ENCODE measurements at regions not wholly inside any gene's neighbourhood (a gene's known extent, or its start where the extent isn't known, plus 50 kb on each side); places are given as distances from the start of the nearest gene placed in this dataset.

GRCh38 chr11:130636722-130637464, 188.4 kb downstream of the ADAMTS15 start (continued):
- TF ChIP-seq, protein P1, sequence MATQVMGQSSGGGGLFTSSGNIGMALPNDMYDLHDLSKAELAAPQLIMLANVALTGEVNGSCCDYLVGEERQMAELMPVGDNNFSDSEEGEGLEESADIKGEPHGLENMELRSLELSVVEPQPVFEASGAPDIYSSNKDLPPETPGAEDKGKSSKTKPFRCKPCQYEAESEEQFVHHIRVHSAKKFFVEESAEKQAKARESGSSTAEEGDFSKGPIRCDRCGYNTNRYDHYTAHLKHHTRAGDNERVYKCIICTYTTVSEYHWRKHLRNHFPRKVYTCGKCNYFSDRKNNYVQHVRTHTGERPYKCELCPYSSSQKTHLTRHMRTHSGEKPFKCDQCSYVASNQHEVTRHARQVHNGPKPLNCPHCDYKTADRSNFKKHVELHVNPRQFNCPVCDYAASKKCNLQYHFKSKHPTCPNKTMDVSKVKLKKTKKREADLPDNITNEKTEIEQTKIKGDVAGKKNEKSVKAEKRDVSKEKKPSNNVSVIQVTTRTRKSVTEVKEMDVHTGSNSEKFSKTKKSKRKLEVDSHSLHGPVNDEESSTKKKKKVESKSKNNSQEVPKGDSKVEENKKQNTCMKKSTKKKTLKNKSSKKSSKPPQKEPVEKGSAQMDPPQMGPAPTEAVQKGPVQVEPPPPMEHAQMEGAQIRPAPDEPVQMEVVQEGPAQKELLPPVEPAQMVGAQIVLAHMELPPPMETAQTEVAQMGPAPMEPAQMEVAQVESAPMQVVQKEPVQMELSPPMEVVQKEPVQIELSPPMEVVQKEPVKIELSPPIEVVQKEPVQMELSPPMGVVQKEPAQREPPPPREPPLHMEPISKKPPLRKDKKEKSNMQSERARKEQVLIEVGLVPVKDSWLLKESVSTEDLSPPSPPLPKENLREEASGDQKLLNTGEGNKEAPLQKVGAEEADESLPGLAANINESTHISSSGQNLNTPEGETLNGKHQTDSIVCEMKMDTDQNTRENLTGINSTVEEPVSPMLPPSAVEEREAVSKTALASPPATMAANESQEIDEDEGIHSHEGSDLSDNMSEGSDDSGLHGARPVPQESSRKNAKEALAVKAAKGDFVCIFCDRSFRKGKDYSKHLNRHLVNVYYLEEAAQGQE (tag by site-specific recombination; IDR thresholded peaks at IDR 0.05), result 0 out of 2 replicates have a peak, but pooled peaks have one; percentile 23
- TF ChIP-seq ZNF426 (tag by site-specific recombination; IDR thresholded peaks at IDR 0.05), result no peak
- TF ChIP-seq ZNF555 (tag by site-specific recombination; conservative IDR thresholded peaks at IDR 0.05), result no peak
- TF ChIP-seq PATZ1 (tag by site-specific recombination; IDR thresholded peaks at IDR 0.05), result peak; percentile 51; the same call in 1 of the 2 replicates
- peak; percentile 87 for TF ChIP-seq ZNF366 (tag by site-specific recombination; conservative IDR thresholded peaks at IDR 0.05)
- TF ChIP-seq ZNF600 (tag by site-specific recombination; IDR thresholded peaks at IDR 0.05), result peak; percentile 87
- no peak for TF ChIP-seq ZNF23 (tag by site-specific recombination; IDR thresholded peaks at IDR 0.05; ENCODE audit: borderline replicate concordance)
- TF ChIP-seq BCL11A (tag by site-specific recombination; IDR thresholded peaks at IDR 0.05; ENCODE audit: low read depth), result peak; percentile 52; the same call in 1 of the 2 replicates
- peak; percentile 18; the same call in 1 of the 2 replicates for TF ChIP-seq WT1 (tag by site-specific recombination; IDR thresholded peaks at IDR 0.05)
- TF ChIP-seq ZNF843 (tag by site-specific recombination; IDR thresholded peaks at IDR 0.05), result 0 out of 2 replicates have a peak, but pooled peaks have one; percentile 49
- peak; percentile 90 for TF ChIP-seq INSM2 (tag by site-specific recombination; IDR thresholded peaks at IDR 0.05)
- no peak for TF ChIP-seq BCL11B (tag by site-specific recombination; IDR thresholded peaks at IDR 0.05; ENCODE audit: low read depth)
- TF ChIP-seq ZNF704 (tag by site-specific recombination; IDR thresholded peaks at IDR 0.05), result no peak
- TF ChIP-seq, protein P2, sequence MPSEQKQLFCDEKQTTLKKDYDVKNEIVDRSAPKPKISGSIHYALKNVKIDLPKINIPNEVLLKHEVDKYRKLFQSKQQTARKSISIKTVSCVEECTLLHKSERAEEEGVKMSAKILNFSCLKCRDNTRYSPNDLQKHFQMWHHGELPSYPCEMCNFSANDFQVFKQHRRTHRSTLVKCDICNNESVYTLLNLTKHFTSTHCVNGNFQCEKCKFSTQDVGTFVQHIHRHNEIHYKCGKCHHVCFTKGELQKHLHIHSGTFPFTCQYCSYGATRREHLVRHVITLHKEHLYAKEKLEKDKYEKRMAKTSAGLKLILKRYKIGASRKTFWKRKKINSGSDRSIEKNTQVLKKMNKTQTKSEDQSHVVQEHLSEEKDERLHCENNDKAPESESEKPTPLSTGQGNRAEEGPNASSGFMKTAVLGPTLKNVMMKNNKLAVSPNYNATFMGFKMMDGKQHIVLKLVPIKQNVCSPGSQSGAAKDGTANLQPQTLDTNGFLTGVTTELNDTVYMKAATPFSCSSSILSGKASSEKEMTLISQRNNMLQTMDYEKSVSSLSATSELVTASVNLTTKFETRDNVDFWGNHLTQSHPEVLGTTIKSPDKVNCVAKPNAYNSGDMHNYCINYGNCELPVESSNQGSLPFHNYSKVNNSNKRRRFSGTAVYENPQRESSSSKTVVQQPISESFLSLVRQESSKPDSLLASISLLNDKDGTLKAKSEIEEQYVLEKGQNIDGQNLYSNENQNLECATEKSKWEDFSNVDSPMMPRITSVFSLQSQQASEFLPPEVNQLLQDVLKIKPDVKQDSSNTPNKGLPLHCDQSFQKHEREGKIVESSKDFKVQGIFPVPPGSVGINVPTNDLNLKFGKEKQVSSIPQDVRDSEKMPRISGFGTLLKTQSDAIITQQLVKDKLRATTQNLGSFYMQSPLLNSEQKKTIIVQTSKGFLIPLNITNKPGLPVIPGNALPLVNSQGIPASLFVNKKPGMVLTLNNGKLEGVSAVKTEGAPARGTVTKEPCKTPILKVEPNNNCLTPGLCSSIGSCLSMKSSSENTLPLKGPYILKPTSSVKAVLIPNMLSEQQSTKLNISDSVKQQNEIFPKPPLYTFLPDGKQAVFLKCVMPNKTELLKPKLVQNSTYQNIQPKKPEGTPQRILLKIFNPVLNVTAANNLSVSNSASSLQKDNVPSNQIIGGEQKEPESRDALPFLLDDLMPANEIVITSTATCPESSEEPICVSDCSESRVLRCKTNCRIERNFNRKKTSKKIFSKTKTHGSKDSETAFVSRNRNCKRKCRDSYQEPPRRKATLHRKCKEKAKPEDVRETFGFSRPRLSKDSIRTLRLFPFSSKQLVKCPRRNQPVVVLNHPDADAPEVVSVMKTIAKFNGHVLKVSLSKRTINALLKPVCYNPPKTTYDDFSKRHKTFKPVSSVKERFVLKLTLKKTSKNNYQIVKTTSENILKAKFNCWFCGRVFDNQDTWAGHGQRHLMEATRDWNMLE (tag by site-specific recombination; conservative IDR thresholded peaks at IDR 0.05; ENCODE audit: low read depth), result 0 out of 2 replicates have a peak, but pooled peaks have one; percentile 12
- TF ChIP-seq ZNF76 (tag by site-specific recombination; IDR thresholded peaks at IDR 0.05; ENCODE audit: borderline replicate concordance, low read depth), result no peak
- TF ChIP-seq ZNF19 (tag by site-specific recombination; IDR thresholded peaks at IDR 0.05; ENCODE audit: low read depth), result no peak
- TF ChIP-seq ZNF10 (tag by site-specific recombination; IDR thresholded peaks at IDR 0.05), result peak; percentile 91
- TF ChIP-seq, protein P3, sequence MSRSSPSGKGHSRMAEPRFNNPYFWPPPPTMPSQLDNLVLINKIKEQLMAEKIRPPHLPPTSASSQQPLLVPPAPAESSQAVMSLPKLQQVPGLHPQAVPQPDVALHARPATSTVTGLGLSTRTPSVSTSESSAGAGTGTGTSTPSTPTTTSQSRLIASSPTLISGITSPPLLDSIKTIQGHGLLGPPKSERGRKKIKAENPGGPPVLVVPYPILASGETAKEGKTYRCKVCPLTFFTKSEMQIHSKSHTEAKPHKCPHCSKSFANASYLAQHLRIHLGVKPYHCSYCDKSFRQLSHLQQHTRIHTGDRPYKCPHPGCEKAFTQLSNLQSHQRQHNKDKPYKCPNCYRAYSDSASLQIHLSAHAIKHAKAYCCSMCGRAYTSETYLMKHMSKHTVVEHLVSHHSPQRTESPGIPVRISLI (tag by site-specific recombination; IDR thresholded peaks at IDR 0.05), result 0 out of 2 replicates have a peak, but pooled peaks have one; percentile 54
- peak; percentile 65; the same call in 1 of the 2 replicates for TF ChIP-seq PRDM6 (tag by site-specific recombination; IDR thresholded peaks at IDR 0.05)
